HCEC 1CT (cell line): ENCODE measurements at regions not wholly inside any gene's neighbourhood (a gene's known extent, or its start where the extent isn't known, plus 50 kb on each side); places are given as distances from the start of the nearest gene placed in this dataset.

Experiments
- DNase-seq: peaks from one replicate; pipeline ENCODE4 v3.0.0-alpha.2; 2017

- no peak for DNase-seq
Measured at GRCh38 chr11:37089439-37089838, 491.4 kb upstream of the RAG2 start.

- no peak for DNase-seq
Measured at GRCh38 chr11:37088573-37088910, 490.5 kb upstream of the RAG2 start.

- no peak for DNase-seq
Measured at GRCh38 chr11:37087650-37088572, 489.9 kb upstream of the RAG2 start.

GRCh38 chr11:37078521-37078920, 480.5 kb upstream of the RAG2 start:
- no peak for DNase-seq

GRCh38 chr11:37076866-37077265, 478.8 kb upstream of the RAG2 start:
- no peak for DNase-seq

- DNase-seq, result no peak
Measured at GRCh38 chr11:37072538-37073055, 474.6 kb upstream of the RAG2 start.

GRCh38 chr11:37050311-37050710, 452.3 kb upstream of the RAG2 start:
- DNase-seq, result no peak

- no peak for DNase-seq
Measured at GRCh38 chr11:37040921-37041320, 442.9 kb upstream of the RAG2 start.

GRCh38 chr11:37038911-37039310, 440.9 kb upstream of the RAG2 start:
- no peak for DNase-seq

GRCh38 chr11:37026741-37027140, 428.7 kb upstream of the RAG2 start:
- DNase-seq, result no peak

GRCh38 chr11:37026326-37026725, 428.3 kb upstream of the RAG2 start:
- no peak for DNase-seq

GRCh38 chr11:37006563-37006962, 408.5 kb upstream of the RAG2 start:
- no peak for DNase-seq

GRCh38 chr11:37002831-37003230, 404.8 kb upstream of the RAG2 start:
- DNase-seq, result no peak

- DNase-seq, result no peak
Measured at GRCh38 chr11:36997656-36998055, 399.6 kb upstream of the RAG2 start.

- no peak for DNase-seq
Measured at GRCh38 chr11:36996795-36997194, 398.8 kb upstream of the RAG2 start.

GRCh38 chr11:36994208-36994607, 396.2 kb upstream of the RAG2 start:
- no peak for DNase-seq

- no peak for DNase-seq
Measured at GRCh38 chr11:36988556-36988955, 390.5 kb upstream of the RAG2 start.

- DNase-seq, result no peak
Measured at GRCh38 chr11:36985562-36985961, 387.5 kb upstream of the RAG2 start.

GRCh38 chr11:36976741-36977140, 378.7 kb upstream of the RAG2 start:
- no peak for DNase-seq

GRCh38 chr11:36974771-36975170, 376.7 kb upstream of the RAG2 start:
- no peak for DNase-seq

GRCh38 chr11:36953976-36954375, 355.9 kb upstream of the RAG2 start:
- DNase-seq, result no peak

- DNase-seq, result no peak
Measured at GRCh38 chr11:36948460-36949127, 350.6 kb upstream of the RAG2 start.

GRCh38 chr11:36945384-36945783, 347.3 kb upstream of the RAG2 start:
- no peak for DNase-seq

GRCh38 chr11:36933481-36933880, 335.4 kb upstream of the RAG2 start:
- DNase-seq, result no peak
